Adrenal gland (tissue), 5 donors: ENCODE measurements at regions not wholly inside any gene's neighbourhood (a gene's known extent, or its start where the extent isn't known, plus 50 kb on each side); places are given as distances from the start of the nearest gene placed in this dataset.

ENCODE experiments used
- CTCF ChIP-seq, 6 experiments: fragments of 450-650 bp in 4 of 6; fragments of 200-600 bp in 2 of 6; sonication (generic) in 1 of 6; IDR thresholded peaks; 1 replicate in 5 of 6; 2 replicates in 1 of 6; pipeline versions ENCODE4 v1.5.1 to v1.8.0; 2016 to 2021; ENCODE audit warnings: antibody characterized with exemption in 6 of 6, mild to moderate bottlenecking in 2 of 6, moderate library complexity in 1 of 6
- POLR2A ChIP-seq, 2 donors: fragments of 450-650 bp; IDR thresholded peaks; one replicate each; pipeline ENCODE4 v1.6.1; 2017; ENCODE audit warnings: antibody characterized with exemption in 2 of 2, mild to moderate bottlenecking in 2 of 2, moderate library complexity in 1 of 2
- donor health status: DM: no; HTN: no; CAD: no.

DNA sequence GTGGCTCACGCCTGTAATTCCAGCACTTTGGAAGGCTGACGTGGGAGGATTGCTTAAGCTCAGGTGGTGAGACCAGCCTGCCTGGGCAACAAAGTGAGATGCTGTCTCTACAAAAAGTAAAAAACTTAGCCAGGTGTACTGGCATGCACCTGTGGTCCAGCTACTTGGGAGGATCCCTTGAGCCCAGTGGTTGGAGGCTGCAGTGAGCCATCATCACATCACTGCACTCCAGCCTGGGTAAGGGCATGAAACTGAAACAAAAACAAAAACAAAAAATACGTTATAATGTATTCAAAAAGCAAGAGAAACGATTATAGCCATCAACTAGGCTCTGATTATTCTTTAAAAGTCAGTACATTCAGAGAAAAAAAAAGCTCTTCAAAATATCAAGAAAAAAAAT is 62.5 kb downstream of the TCF20 start:
- TF ChIP-seq POLR2A (IDR thresholded peaks at IDR 0.05) (no peak), CTCF (IDR thresholded peaks at IDR 0.05) (no peak)
